ENCODE measurements at regions not wholly inside any gene's neighbourhood (a gene's known extent, or its start where the extent isn't known, plus 50 kb on each side); places are given as distances from the start of the nearest gene placed in this dataset.
A peak's percentile ranks its signal among the peaks of the same experiment; 100 is the strongest.

DNA sequence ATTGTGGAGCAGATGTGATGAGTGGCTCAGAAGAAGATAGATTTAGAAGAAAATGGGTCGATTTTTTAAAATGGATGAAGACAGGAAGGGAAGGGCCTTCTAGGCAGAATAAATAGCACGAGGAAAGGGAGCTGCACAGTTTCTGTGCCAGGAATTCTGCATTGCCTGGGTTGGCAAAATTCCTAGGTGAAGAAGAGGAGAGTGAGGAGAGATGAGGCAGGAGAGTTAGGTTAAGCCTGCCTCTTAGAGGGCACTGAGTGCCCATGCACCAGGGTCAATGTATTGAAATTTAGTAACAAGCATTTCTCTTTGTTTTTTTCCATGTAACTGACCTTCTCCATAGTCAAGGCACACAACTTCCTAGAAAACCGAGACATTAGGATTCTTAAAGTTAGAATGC is 159.5 kb downstream of the YTHDC2 start:
- Histone ChIP-seq H3K27me3 (replicated peaks; ENCODE audit: control insufficient read depth, insufficient read depth, low read length) (no peaks in the 10 kb centered on the region), H3K36me3 (ENCODE audit: control insufficient read depth, insufficient read depth, low read length) (no peaks in the 10 kb centered on the region), H3K4me3 (replicated peaks; ENCODE audit: low read depth, low read length) (no peak overlapping the region)
- no peak for DNase-seq (ENCODE audit: extremely low read depth, insufficient read length)
- TF ChIP-seq, protein P1, sequence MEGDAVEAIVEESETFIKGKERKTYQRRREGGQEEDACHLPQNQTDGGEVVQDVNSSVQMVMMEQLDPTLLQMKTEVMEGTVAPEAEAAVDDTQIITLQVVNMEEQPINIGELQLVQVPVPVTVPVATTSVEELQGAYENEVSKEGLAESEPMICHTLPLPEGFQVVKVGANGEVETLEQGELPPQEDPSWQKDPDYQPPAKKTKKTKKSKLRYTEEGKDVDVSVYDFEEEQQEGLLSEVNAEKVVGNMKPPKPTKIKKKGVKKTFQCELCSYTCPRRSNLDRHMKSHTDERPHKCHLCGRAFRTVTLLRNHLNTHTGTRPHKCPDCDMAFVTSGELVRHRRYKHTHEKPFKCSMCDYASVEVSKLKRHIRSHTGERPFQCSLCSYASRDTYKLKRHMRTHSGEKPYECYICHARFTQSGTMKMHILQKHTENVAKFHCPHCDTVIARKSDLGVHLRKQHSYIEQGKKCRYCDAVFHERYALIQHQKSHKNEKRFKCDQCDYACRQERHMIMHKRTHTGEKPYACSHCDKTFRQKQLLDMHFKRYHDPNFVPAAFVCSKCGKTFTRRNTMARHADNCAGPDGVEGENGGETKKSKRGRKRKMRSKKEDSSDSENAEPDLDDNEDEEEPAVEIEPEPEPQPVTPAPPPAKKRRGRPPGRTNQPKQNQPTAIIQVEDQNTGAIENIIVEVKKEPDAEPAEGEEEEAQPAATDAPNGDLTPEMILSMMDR (IDR thresholded peaks at IDR 0.05; ENCODE audit: insufficient read depth, low read length, poor library complexity, severe bottlenecking) = no peak

DNA sequence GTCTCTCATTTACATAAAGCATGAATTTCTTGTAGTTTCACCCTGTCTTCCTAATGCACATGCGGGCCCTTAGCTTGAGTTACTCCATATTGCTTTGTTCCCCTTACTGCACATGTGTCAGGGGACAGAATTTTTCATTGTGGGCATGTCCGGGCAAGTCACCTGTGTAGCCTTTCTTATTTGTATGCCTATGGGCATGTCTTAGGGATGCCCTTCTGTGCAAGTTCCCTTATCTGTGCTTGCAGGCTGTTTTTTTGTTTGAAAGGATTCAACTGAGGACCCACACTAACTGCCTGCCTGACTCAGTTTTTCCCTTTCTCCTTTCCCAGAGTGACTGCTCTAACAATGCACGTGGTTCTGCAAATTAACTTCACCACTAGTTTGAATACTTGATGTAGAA is 161.7 kb downstream of the YTHDC2 start:
- no peaks in the 10 kb centered on the region for H3K27me3 ChIP-seq (replicated peaks; ENCODE audit: control insufficient read depth, insufficient read depth, low read length)
- TF ChIP-seq, protein P1 (IDR thresholded peaks at IDR 0.05; ENCODE audit: insufficient read depth, low read length, poor library complexity, severe bottlenecking) = no peak
- H3K4me3 ChIP-seq (replicated peaks; ENCODE audit: low read depth, low read length) = no peak overlapping the region
- DNase-seq (ENCODE audit: extremely low read depth, insufficient read length) = no peak
- no peaks in the 10 kb centered on the region for H3K36me3 ChIP-seq (ENCODE audit: control insufficient read depth, insufficient read depth, low read length)

DNA sequence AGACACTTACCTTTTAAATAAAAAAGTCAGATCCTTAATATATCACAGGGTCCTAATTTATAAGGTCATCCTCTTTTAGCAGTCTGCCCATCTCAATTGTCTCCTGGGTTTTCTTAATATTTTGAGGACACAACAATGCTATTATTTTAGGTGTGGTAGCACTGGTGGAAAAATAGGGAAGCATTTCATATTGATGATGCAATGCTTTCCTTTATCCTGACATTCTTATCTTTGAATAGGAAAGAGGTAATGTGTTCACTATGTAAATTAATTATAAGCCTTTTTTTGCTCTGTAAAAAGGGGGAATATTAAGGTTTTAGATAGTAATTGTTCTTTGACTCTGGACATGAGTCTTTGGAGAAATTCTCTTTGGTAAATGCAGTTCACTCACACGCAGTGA is 164.7 kb downstream of the YTHDC2 start:
- TF ChIP-seq, protein P1 (IDR thresholded peaks at IDR 0.05; ENCODE audit: insufficient read depth, low read length, poor library complexity, severe bottlenecking) = no peak
- H3K36me3 ChIP-seq (ENCODE audit: control insufficient read depth, insufficient read depth, low read length) = no peaks in the 10 kb centered on the region
- H3K27me3 ChIP-seq (replicated peaks; ENCODE audit: control insufficient read depth, insufficient read depth, low read length) = no peaks in the 10 kb centered on the region; the same call in 1 of the 2 replicates
- H3K4me3 ChIP-seq (replicated peaks; ENCODE audit: low read depth, low read length) = no peak overlapping the region
- DNase-seq (ENCODE audit: extremely low read depth, insufficient read length) = no peak

DNA sequence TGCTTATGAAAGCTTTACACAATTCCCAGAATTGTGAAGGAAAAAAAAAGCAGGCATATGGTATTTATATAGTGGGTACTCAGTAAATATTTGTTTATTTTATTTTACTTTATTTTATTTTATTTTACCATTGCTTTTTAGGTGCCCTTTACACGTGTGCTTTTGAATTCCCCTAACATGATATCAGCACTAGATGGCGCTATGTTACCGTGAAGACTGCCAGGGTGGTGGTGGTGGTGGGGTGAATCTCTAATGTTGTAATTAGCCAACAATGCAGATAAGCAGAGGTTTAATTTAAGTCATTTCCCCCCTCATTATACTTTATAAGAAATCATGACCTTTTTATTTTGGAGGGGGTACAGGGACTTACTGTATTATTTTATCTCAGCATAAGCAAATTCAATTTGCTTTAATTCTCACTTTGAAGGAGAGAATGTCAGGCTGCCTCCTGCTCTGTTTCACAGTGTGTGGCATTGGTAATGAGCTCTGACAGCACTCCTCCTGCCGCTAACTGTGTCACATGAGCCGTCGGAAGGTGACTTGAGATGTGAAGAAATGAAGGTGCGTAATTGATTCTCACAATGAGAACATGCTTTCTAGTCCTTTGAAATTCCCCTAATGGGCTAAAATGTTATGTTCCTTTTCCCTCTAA is 165.6 kb downstream of the YTHDC2 start:
- no peak for DNase-seq (ENCODE audit: extremely low read depth, insufficient read length)
- no peaks in the 10 kb centered on the region; the same call in 1 of the 2 replicates for H3K27me3 ChIP-seq (replicated peaks; ENCODE audit: control insufficient read depth, insufficient read depth, low read length)
- H3K4me3 ChIP-seq (replicated peaks; ENCODE audit: low read depth, low read length) = no peak overlapping the region
- no peaks in the 10 kb centered on the region for H3K36me3 ChIP-seq (ENCODE audit: control insufficient read depth, insufficient read depth, low read length)
- TF ChIP-seq, protein P1 (IDR thresholded peaks at IDR 0.05; ENCODE audit: insufficient read depth, low read length, poor library complexity, severe bottlenecking) = peak; percentile 75

DNA sequence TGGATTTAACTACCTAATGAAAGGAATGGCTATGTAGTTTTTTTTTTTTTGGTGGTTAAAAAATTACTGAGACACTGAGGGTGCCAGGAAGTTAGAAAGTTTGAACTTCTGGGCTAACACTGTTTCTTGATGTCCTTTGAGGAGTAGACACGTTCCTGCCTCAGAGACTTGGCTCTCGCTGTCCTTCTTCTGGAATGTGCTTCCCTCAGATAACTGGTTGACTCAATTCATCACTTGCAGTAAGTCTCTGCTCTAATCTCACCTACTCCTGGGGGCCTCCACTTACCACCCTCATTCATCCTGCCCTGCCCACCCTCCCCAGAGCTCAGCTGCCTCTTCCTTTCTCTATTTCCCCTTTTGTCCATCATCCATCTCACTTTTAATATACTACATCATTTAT is 167.0 kb downstream of the YTHDC2 start:
- Histone ChIP-seq H3K4me3 (replicated peaks; ENCODE audit: low read depth, low read length) (no peak overlapping the region), H3K36me3 (ENCODE audit: control insufficient read depth, insufficient read depth, low read length) (no peaks in the 10 kb centered on the region), H3K27me3 (replicated peaks; ENCODE audit: control insufficient read depth, insufficient read depth, low read length) (no peaks in the 10 kb centered on the region; the same call in 1 of the 2 replicates)
- DNase-seq (ENCODE audit: extremely low read depth, insufficient read length) = no peak
- TF ChIP-seq, protein P1 (IDR thresholded peaks at IDR 0.05; ENCODE audit: insufficient read depth, low read length, poor library complexity, severe bottlenecking) = no peak
